ENCODE measurements at regions not wholly inside any gene's neighbourhood (a gene's known extent, or its start where the extent isn't known, plus 50 kb on each side); places are given as distances from the start of the nearest gene placed in this dataset.

DNA sequence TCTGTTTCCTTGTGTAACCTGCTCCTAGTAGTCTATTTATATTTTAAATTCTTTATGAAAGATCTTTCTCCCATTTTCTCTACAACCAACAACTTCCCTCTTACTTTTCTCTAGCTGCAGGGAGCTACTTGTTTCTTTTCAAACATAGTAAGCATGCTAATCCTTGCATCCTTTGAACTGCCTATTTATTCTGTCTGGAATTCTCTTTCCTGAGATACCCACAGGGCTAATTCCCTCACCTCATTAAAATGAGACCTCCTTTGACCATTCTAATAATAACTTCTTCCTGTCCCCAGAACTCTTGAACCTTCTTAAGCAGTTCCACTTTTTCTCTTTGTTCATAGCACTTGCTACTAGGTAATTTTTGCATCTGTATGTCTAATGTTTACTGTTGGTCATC, 620.6 kb upstream of the CDH18 start:
- H3K27ac Mint-ChIP-seq = no peak overlapping the region
- H3K9me3 Mint-ChIP-seq = peaks cover 10 to 46% (median 35%) of the 10 kb centered on the region in 6 donors
- no peaks in the 10 kb centered on the region for H3K4me1 Mint-ChIP-seq
- peaks cover 0 to 3% (median 0%) of the 10 kb centered on the region in 3 donors for H3K36me3 Mint-ChIP-seq
- H3K4me3 Mint-ChIP-seq = no peak overlapping the region
- no peak for DNase-seq
- no peaks in the 10 kb centered on the region for H3K27me3 Mint-ChIP-seq (ENCODE audit: low read depth in 3 of 3)

DNA sequence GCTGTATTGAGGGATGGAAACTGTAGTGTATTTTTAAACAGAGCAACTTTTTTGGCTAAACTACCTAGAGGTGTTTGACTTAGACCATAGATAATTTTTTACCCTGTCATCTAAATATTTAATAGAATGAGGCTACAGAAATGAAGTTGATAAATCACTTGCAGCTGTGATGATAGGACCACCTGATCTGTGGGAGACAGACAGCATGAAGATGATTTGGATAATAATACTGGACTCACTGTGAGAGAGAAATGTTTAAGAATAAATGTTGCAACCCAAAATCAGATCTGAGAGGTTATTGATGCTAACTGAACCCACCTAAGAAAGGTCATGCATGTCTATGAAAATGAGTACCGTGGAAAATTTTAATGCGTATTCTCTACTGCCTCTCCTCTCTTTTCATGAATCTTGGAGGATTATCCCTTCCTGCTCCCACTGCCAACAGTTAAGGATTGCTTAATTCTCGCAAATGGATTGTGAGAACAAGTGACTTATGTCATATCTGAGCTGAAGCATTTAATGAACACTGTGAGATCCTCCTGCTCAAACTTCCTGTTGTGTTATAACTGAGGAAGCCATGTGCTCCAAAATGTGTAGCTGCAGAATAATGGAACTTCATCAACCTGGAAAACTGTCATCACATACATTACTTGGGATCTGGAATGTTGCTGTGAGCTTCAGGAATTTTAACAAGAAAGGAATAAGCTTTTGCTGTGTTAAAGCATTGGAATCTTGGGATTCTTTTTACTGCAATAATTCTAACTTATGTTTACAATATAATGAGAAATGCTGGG, 617.9 kb upstream of the CDH18 start:
- H3K9me3 Mint-ChIP-seq = peaks cover 12 to 45% (median 28%) of the 10 kb centered on the region in 6 donors
- peak overlapping the region in 1 of 6 donors; percentile 22 for H3K27ac Mint-ChIP-seq
- H3K4me3 Mint-ChIP-seq = no peak overlapping the region
- DNase-seq = no peak
- no peaks in the 10 kb centered on the region for H3K27me3 Mint-ChIP-seq (ENCODE audit: low read depth in 3 of 3)
- H3K4me1 Mint-ChIP-seq = no peaks in the 10 kb centered on the region
- peaks cover 0 to 3% (median 0%) of the 10 kb centered on the region in 3 donors for H3K36me3 Mint-ChIP-seq

DNA sequence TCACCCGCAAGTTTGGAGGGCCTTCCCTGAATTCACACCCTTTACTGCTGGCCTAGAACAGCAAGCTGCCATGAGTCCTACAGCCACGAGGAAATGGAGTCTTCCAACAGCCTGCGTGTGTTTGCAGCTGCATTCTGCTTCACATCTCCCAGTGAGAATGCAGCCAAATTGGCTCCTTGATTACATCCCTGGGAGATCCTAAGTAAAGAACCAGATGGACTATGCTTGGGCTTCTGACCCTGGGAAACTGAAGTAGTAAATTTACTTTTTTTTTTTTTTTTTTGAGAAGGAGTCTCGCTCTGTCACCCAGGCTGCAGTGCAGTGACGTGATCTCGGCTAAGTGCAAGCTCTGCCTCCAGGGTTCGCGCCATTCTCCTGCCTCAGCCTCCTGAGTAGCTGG, 617.0 kb upstream of the CDH18 start:
- DNase-seq = no peak
- peaks cover 0 to 3% (median 0%) of the 10 kb centered on the region in 3 donors for H3K36me3 Mint-ChIP-seq
- no peaks in the 10 kb centered on the region for H3K4me1 Mint-ChIP-seq
- peaks cover 14 to 44% (median 26%) of the 10 kb centered on the region in 6 donors for H3K9me3 Mint-ChIP-seq
- H3K27me3 Mint-ChIP-seq (ENCODE audit: low read depth in 3 of 3) = no peaks in the 10 kb centered on the region
- H3K27ac Mint-ChIP-seq = no peak overlapping the region
- H3K4me3 Mint-ChIP-seq = no peak overlapping the region

DNA sequence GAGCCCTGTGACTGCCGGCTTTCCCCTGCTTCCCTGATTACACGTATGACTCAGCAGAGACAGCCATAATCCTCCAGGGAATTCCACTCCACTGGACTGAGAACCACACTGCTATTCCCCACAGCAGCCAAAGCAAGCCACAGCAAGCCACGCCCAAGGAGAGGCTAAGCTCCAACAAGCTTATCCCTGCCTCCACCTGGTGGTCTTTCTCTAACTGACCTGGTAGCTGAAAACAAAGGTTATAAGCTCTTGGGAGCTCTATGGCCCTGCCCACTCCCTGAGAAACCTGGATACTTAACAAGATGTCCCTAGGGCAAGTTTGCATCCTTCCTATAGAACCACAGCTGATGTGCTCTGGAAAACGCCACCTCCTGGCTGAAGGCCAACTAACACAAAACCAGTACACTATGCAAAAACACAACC, 613.7 kb upstream of the CDH18 start:
- Mint-ChIP-seq H3K27ac (no peak overlapping the region), H3K4me3 (no peak overlapping the region), H3K9me3 (peaks cover 21 to 52% (median 39%) of the 10 kb centered on the region in 6 donors), H3K36me3 (peaks cover 0 to 1% (median 0%) of the 10 kb centered on the region in 3 donors), H3K4me1 (no peaks in the 10 kb centered on the region), H3K27me3 (ENCODE audit: low read depth in 3 of 3) (no peaks in the 10 kb centered on the region)
- DNase-seq = no peak

DNA sequence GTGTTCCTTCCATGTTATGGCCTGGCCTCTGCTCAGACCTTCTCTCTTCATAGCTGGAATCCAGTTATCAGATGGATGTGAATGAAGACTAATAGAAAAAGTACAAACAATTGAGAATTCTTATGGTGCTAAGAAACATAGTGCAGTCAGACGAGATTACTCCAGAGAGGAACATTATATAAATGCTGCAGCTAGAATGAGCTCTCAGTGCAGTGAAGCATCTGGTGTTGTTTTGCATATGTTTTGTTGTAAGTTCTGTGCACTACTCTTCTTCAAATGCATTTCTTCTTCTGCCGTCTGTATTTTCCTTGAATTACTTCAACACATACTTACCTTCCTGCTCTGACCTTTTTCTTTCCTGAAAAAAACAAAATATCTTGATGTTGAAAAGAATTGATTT, 602.4 kb upstream of the CDH18 start:
- Mint-ChIP-seq H3K27me3 (ENCODE audit: low read depth in 3 of 3) (peaks cover 0 to 3% (median 1%) of the 10 kb centered on the region in 3 donors), H3K4me1 (no peaks in the 10 kb centered on the region), H3K4me3 (no peak overlapping the region), H3K36me3 (peaks cover 0 to 7% (median 0%) of the 10 kb centered on the region in 3 donors), H3K27ac (no peak overlapping the region), H3K9me3 (peaks cover 0 to 33% (median 9%) of the 10 kb centered on the region in 6 donors)
- DNase-seq = no peak

DNA sequence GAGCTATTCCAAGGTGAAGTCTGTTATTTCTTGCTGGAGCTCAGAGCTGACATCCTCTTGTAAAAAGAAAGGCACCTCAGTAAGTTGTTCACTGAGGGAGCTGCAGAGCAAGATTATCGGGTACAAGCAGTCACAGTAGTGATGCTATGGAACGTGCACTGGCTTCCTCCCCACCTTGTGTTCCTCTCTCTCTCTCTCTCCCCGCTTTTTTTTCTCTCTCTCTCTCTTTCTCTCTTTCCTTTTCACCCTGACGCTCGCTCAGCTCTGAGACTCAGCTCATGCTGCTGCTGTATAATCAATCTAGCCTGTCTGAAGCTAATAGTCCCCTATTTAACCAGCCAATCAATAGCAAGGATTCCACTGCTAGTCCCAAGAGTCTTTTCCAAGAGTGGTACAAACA, 587.6 kb upstream of the CDH18 start:
- no peak overlapping the region for H3K4me3 Mint-ChIP-seq
- no peaks in the 10 kb centered on the region for H3K36me3 Mint-ChIP-seq
- H3K27me3 Mint-ChIP-seq (ENCODE audit: low read depth in 3 of 3) = peaks cover 0 to 2% (median 0%) of the 10 kb centered on the region in 3 donors
- H3K9me3 Mint-ChIP-seq = peaks cover 3 to 40% (median 22%) of the 10 kb centered on the region in 6 donors
- H3K27ac Mint-ChIP-seq = no peak overlapping the region
- H3K4me1 Mint-ChIP-seq = no peaks in the 10 kb centered on the region
- DNase-seq = no peak

DNA sequence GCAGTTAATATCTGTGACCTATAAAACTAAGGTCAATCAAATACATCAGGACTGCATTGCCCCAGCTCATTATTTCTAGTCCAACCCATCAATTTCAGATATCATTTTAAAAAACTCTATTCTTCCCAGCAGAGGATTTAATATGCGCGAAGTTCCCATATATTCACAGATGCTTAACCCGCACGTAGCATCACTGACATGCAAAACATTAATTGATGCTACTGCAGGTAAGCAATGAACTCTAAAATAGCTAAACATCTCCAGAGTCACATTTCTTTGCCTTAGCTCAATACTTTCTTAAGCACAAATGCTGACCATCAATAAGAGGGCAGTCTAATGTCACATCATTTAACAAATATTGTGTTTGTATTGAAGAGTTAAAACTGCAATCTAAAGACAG, 586.6 kb upstream of the CDH18 start:
- no peak overlapping the region for H3K4me3 Mint-ChIP-seq
- no peak overlapping the region for H3K27ac Mint-ChIP-seq
- no peaks in the 10 kb centered on the region for H3K36me3 Mint-ChIP-seq
- H3K9me3 Mint-ChIP-seq = peaks cover 3 to 31% (median 18%) of the 10 kb centered on the region in 6 donors
- H3K27me3 Mint-ChIP-seq (ENCODE audit: low read depth in 3 of 3) = peaks cover 0 to 2% (median 0%) of the 10 kb centered on the region in 3 donors
- no peaks in the 10 kb centered on the region for H3K4me1 Mint-ChIP-seq
- no peak for DNase-seq

DNA sequence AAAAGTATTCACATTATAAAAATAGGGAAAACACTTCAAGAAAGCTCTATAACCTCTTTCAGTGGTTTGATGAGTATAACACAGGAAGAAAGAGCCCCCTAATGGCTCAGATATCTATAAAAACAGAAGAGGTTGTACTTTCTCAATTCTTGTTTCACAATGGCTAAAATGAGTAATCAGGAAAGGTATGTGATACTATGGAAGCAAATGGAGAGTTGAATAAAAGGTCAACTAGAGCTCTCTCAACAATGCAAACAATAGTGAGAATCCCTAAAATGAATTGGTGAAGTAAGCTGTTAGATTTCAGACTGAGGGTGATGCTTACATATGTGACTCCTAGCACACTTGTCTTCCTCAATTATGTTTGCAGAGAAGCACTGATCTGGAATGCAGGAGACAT, 584.6 kb upstream of the CDH18 start:
- H3K9me3 Mint-ChIP-seq = peaks cover 3 to 25% (median 16%) of the 10 kb centered on the region in 6 donors
- no peak for DNase-seq
- H3K4me1 Mint-ChIP-seq = no peaks in the 10 kb centered on the region
- no peaks in the 10 kb centered on the region for H3K36me3 Mint-ChIP-seq
- H3K4me3 Mint-ChIP-seq = no peak overlapping the region
- H3K27ac Mint-ChIP-seq = no peak overlapping the region
- peaks cover 0 to 2% (median 0%) of the 10 kb centered on the region in 3 donors for H3K27me3 Mint-ChIP-seq (ENCODE audit: low read depth in 3 of 3)

DNA sequence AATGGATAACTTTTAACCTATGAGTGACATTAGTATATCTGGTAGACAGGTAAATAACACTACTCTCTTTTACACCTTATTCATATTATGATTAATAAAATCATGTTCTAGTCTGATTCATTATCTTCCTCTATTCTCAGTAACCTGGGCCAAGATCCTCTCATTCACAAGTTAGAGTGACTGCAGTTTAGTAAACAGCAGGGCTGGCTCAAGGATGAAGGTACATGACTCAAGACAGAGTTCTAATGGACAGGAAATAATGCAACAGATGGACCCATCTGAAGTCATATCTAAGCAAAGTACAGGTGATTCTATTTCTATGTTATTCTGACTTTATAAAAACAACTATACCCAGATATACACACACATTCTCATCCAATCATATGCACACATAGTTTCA, 582.5 kb upstream of the CDH18 start:
- no peak overlapping the region for H3K27ac Mint-ChIP-seq
- H3K4me3 Mint-ChIP-seq = no peak overlapping the region
- no peaks in the 10 kb centered on the region for H3K36me3 Mint-ChIP-seq
- no peaks in the 10 kb centered on the region for H3K4me1 Mint-ChIP-seq
- peaks cover 0 to 3% (median 0%) of the 10 kb centered on the region in 3 donors for H3K27me3 Mint-ChIP-seq (ENCODE audit: low read depth in 3 of 3)
- peaks cover 3 to 28% (median 15%) of the 10 kb centered on the region in 6 donors for H3K9me3 Mint-ChIP-seq
- DNase-seq = no peak

DNA sequence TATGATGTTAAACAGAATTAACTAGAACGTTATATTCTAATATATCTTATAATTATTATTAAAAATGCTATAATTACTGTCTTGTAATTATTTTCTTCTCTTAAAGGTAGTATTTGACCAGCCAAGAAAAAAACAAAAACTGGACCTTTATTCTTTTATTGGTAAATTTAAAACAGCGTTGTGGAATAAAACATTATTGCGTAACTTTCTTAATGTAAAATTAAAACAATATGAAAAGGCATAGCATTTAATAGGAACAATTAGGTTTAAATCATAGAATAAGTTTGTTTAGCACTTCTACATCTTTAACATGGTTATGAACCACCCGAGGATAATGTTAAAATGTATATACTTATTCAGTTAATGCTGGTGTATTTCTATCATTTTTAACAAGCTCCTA, 574.5 kb upstream of the CDH18 start:
- Mint-ChIP-seq H3K9me3 (peaks cover 0 to 53% (median 27%) of the 10 kb centered on the region in 6 donors), H3K36me3 (peaks cover 0 to 4% (median 0%) of the 10 kb centered on the region in 3 donors), H3K27ac (no peak overlapping the region), H3K27me3 (ENCODE audit: low read depth in 3 of 3) (peaks cover 0 to 3% (median 0%) of the 10 kb centered on the region in 3 donors), H3K4me3 (no peak overlapping the region), H3K4me1 (no peaks in the 10 kb centered on the region)
- DNase-seq = no peak

DNA sequence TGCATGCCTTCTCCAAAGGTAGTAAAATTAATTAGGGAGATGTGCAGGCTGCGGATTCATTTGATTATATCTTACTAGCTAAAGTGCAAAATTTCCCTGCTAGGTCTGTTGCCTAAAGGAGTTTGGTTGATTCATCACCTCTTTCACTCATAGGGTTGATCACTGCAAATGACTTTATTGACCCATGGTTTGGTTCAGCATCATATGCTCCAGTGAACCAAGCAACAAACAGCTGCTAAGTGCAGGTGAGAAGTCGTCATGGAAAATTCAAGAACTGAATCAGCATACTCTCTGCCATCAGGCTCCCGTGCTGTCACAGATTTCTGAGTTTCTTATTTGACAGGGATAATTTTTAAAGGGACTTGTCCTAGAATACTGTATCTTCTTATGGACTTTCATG, 571.8 kb upstream of the CDH18 start:
- H3K27ac Mint-ChIP-seq = no peak overlapping the region
- H3K4me1 Mint-ChIP-seq = no peaks in the 10 kb centered on the region
- H3K4me3 Mint-ChIP-seq = no peak overlapping the region
- peaks cover 0 to 4% (median 0%) of the 10 kb centered on the region in 3 donors for H3K36me3 Mint-ChIP-seq
- DNase-seq = no peak
- peaks cover 0 to 1% (median 0%) of the 10 kb centered on the region in 3 donors for H3K27me3 Mint-ChIP-seq (ENCODE audit: low read depth in 3 of 3)
- peaks cover 6 to 57% (median 26%) of the 10 kb centered on the region in 6 donors for H3K9me3 Mint-ChIP-seq

DNA sequence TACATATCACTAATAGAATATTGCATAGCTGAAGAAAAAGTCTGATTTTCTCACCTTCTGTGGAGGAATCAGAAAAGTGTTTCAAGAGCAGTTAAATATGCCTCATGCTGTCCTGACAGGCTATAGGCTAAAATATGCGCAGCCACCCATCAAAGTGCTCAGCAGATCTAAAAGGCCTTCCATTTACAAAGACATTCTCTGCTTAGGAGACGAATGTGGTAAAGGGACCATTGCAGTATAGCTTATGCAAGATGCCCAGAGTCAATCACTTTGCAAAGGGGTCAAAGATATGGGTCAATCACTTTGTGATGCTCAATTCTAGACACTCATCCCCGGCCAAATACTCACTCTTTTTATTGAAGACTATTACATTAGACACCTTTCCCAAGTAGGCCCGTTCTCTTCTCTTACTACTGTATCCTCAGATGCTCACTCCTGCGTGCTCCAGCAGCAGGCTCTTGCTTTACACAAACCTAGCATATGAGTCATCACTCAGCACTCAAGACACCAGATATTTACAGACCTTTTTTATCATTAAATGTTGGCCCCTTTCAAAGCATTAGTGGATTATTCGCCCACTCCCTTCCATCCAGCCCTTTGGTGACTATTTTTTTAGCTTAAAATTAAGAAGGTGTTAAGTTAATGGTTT, 568.2 kb upstream of the CDH18 start:
- no peaks in the 10 kb centered on the region for H3K36me3 Mint-ChIP-seq
- no peaks in the 10 kb centered on the region for H3K4me1 Mint-ChIP-seq
- peaks cover 0 to 1% (median 0%) of the 10 kb centered on the region in 3 donors for H3K27me3 Mint-ChIP-seq (ENCODE audit: low read depth in 3 of 3)
- no peak overlapping the region for H3K4me3 Mint-ChIP-seq
- no peak overlapping the region for H3K27ac Mint-ChIP-seq
- DNase-seq = no peak
- peaks cover 11 to 59% (median 22%) of the 10 kb centered on the region in 6 donors for H3K9me3 Mint-ChIP-seq

DNA sequence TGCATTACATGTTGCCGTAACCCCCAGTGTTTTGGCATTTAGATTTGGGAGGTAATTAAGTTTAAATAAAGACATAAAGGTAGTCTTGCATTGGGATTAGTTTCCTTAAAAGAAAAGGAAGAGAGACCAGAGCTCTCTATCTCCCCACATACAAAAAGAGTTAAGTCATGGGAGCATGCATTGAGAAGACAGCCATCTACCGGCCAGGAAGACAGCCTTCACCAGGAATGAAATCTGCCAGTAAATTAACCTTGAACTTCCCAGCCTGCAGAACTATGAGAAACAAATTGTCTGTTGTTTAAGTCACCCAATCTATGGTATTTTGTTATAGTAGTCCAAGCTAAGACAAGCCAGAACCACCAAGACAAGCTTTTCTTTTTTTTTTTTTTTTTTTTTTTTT, 567.0 kb upstream of the CDH18 start:
- H3K27me3 Mint-ChIP-seq (ENCODE audit: low read depth in 3 of 3) = peaks cover 0 to 1% (median 0%) of the 10 kb centered on the region in 3 donors
- no peaks in the 10 kb centered on the region for H3K4me1 Mint-ChIP-seq
- H3K4me3 Mint-ChIP-seq = no peak overlapping the region
- H3K36me3 Mint-ChIP-seq = no peaks in the 10 kb centered on the region
- no peak overlapping the region for H3K27ac Mint-ChIP-seq
- no peak for DNase-seq
- peaks cover 9 to 52% (median 23%) of the 10 kb centered on the region in 6 donors for H3K9me3 Mint-ChIP-seq

DNA sequence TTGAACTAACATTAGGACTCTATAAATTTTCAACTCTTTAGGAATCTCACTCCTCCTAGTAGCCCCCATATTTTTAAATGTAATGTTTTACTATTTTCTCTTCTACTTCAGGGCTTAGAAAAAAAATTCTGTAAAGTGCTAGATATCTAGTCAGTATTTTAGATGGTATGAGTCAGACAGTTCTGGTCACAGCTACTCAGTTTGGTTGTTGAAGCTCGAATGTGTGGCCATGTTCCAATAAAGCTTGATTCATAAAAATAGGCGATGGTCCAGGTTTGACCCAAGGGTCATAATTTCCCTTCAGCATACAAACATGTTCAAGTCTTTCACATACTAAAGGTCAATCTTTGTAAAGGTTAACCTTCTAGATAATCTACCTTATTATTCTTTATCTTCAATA, 566.0 kb upstream of the CDH18 start:
- Mint-ChIP-seq H3K27ac (no peak overlapping the region), H3K9me3 (peaks cover 9 to 55% (median 27%) of the 10 kb centered on the region in 6 donors), H3K4me1 (no peaks in the 10 kb centered on the region), H3K36me3 (no peaks in the 10 kb centered on the region), H3K27me3 (ENCODE audit: low read depth in 3 of 3) (peaks cover 0 to 1% (median 0%) of the 10 kb centered on the region in 3 donors), H3K4me3 (no peak overlapping the region)
- no peak for DNase-seq
